H9 (cell line): ENCODE measurements at regions not wholly inside any gene's neighbourhood (a gene's known extent, or its start where the extent isn't known, plus 50 kb on each side); places are given as distances from the start of the nearest gene placed in this dataset.

Experiments
- DNase-seq: peaks from one replicate; pipeline ENCODE4 v3.0.0-alpha.2; 2017
- H2AFZ ChIP-seq: one replicate; pipeline ENCODE4 v1.6.1; 2013; ENCODE audit warnings: mild to moderate bottlenecking, low read length, control low read depth, moderate library complexity
- H2AK5ac ChIP-seq: 2 replicates; pipeline ENCODE4 v1.6.1; 2013; ENCODE audit warnings: low read length, control low read depth, mixed read lengths; ENCODE audit not compliant: insufficient read length
- H2BK120ac ChIP-seq: one replicate; pipeline ENCODE4 v1.6.1; 2013; ENCODE audit warnings: low read depth, mild to moderate bottlenecking, low read length, control low read depth, inconsistent platforms; ENCODE audit not compliant: poor library complexity, severe bottlenecking
- H2BK12ac ChIP-seq: 2 replicates; pipeline ENCODE4 v1.6.1; 2013; ENCODE audit warnings: low read length, control low read depth, mixed read lengths, low read depth; ENCODE audit not compliant: insufficient read length
- H2BK15ac ChIP-seq: 2 replicates; pipeline ENCODE4 v1.6.1; 2013; ENCODE audit warnings: low read depth, low read length, control low read depth
- H2BK20ac ChIP-seq: one replicate; pipeline ENCODE4 v1.6.1; 2013; ENCODE audit warnings: low read depth, mild to moderate bottlenecking, low read length, control low read depth, inconsistent platforms; ENCODE audit not compliant: poor library complexity, severe bottlenecking
- H2BK5ac ChIP-seq: 2 replicates; pipeline ENCODE4 v1.6.1; 2013; ENCODE audit warnings: low read length, control low read depth, mixed read lengths; ENCODE audit not compliant: insufficient read length
- H3K14ac ChIP-seq: 2 replicates; pipeline ENCODE4 v1.6.1; 2013; ENCODE audit warnings: low read length, control low read depth; ENCODE audit not compliant: insufficient read depth
- H3K18ac ChIP-seq: 2 replicates; pipeline ENCODE4 v1.6.1; 2013; ENCODE audit warnings: low read depth, mild to moderate bottlenecking, mixed read lengths, low read length, control low read depth; ENCODE audit not compliant: insufficient read length
- H3K23ac ChIP-seq: 2 replicates; pipeline ENCODE4 v1.6.1; 2013; ENCODE audit warnings: low read length, control low read depth, mixed read lengths, low read depth; ENCODE audit not compliant: insufficient read length
- H3K23me2 ChIP-seq: 2 replicates; pipeline ENCODE4 v1.6.1; 2013; ENCODE audit warnings: low read depth, mild to moderate bottlenecking, mixed read lengths, low read length, control low read depth; ENCODE audit not compliant: insufficient read length, poor library complexity, severe bottlenecking
- H3K27ac ChIP-seq: 2 replicates; pipeline ENCODE4 v1.5.1; 2013; ENCODE audit warnings: low read length, control low read depth, mixed read lengths, low read depth; ENCODE audit not compliant: insufficient read length
- H3K27me3 ChIP-seq: 2 replicates; pipeline ENCODE4 v1.6.1; 2013; ENCODE audit warnings: low read length, control low read depth, inconsistent platforms; ENCODE audit not compliant: insufficient read depth
- H3K4ac ChIP-seq: 2 replicates; pipeline ENCODE4 v1.6.1; 2013; ENCODE audit warnings: low read depth, mild to moderate bottlenecking, control low read depth, inconsistent platforms, low read length, moderate library complexity
- H3K4me1 ChIP-seq: 2 replicates; pipeline ENCODE4 v1.6.1; 2013; ENCODE audit warnings: low read length, control low read depth, inconsistent platforms; ENCODE audit not compliant: insufficient read depth
- H3K4me2 ChIP-seq: 2 replicates; pipeline ENCODE4 v1.6.1; 2013; ENCODE audit warnings: low read length, control low read depth, mixed read lengths; ENCODE audit not compliant: insufficient read length, insufficient read depth
- H3K56ac ChIP-seq: 2 replicates; pipeline ENCODE4 v1.6.1; 2013; ENCODE audit warnings: low read depth, mild to moderate bottlenecking, mixed read lengths, low read length, control low read depth; ENCODE audit not compliant: insufficient read length
- H3K79me1 ChIP-seq: 2 replicates; pipeline ENCODE4 v1.6.1; 2013; ENCODE audit warnings: low read depth, mild to moderate bottlenecking, moderate library complexity, low read length, control low read depth, inconsistent platforms; ENCODE audit not compliant: insufficient read depth, poor library complexity, severe bottlenecking
- H3K79me2 ChIP-seq: 2 replicates; pipeline ENCODE4 v1.6.1; 2013; ENCODE audit warnings: low read length, control low read depth, inconsistent platforms; ENCODE audit not compliant: insufficient read depth
- H3K9ac ChIP-seq: 2 replicates; pipeline ENCODE4 v1.6.1; 2013; ENCODE audit warnings: low read length, control low read depth, mixed read lengths; ENCODE audit not compliant: insufficient read length; ENCODE audit errors: extremely low read depth
- H3K9me3 ChIP-seq: one replicate; pipeline ENCODE4 v1.6.1; 2013; ENCODE audit warnings: low read depth, low read length, inconsistent platforms; ENCODE audit not compliant: control insufficient read depth
- H3T11ph ChIP-seq: one replicate; pipeline ENCODE4 v1.6.1; 2013; ENCODE audit warnings: mild to moderate bottlenecking, low read length, control low read depth, inconsistent platforms
- H4K20me1 ChIP-seq: one replicate; pipeline ENCODE4 v1.6.1; 2013; ENCODE audit not compliant: control insufficient read depth, insufficient read length, insufficient read depth
- H4K5ac ChIP-seq: 2 replicates; pipeline ENCODE4 v1.6.1; 2013; ENCODE audit warnings: low read depth, mild to moderate bottlenecking, mixed read lengths, low read length, control low read depth; ENCODE audit not compliant: insufficient read length
- H4K8ac ChIP-seq: replicated peaks from 2 replicates; pipeline ENCODE4 v1.6.1; 2013; ENCODE audit warnings: low read length, control low read depth, mixed read lengths, low read depth; ENCODE audit not compliant: insufficient read length
- H4K91ac ChIP-seq: 2 replicates; pipeline ENCODE4 v1.6.1; 2013; ENCODE audit warnings: low read depth, mild to moderate bottlenecking, moderate library complexity, mixed read lengths, low read length, control low read depth; ENCODE audit not compliant: insufficient read length
- H3K27ac Mint-ChIP-seq, 3 experiments: 2 replicates in 2 of 3; 3 replicates in 1 of 3; pipeline ENCODE4 v1.8.0; 2020 to 2021; ENCODE audit warnings: mixed read lengths in 3 of 3, mild to moderate bottlenecking in 1 of 3, moderate library complexity in 1 of 3
- H3K27me3 Mint-ChIP-seq: 2 replicates; pipeline ENCODE4 v1.8.0; 2021; ENCODE audit warnings: low read depth, mild to moderate bottlenecking, moderate library complexity, mixed read lengths
- H3K36me3 Mint-ChIP-seq, 3 experiments: 2 replicates in 2 of 3; 3 replicates in 1 of 3; pipeline ENCODE4 v1.8.0; 2020 to 2021; ENCODE audit warnings: low read depth in 3 of 3, mixed read lengths in 3 of 3; ENCODE audit not compliant: insufficient read depth in 1 of 3
- H3K4me1 Mint-ChIP-seq, 2 experiments: 2 replicates each; pipeline ENCODE4 v1.8.0; 2020; ENCODE audit warnings: mixed read lengths in 2 of 2
- H3K4me3 Mint-ChIP-seq, 2 experiments: 2 replicates in 1 of 2; 3 replicates in 1 of 2; pipeline ENCODE4 v1.8.0; 2020 to 2021; ENCODE audit warnings: mild to moderate bottlenecking in 2 of 2, mixed read lengths in 2 of 2, moderate library complexity in 1 of 2
- H3K9me3 Mint-ChIP-seq, 2 experiments: 2 replicates in 1 of 2; 3 replicates in 1 of 2; pipeline ENCODE4 v1.8.0; 2020; ENCODE audit warnings: mild to moderate bottlenecking in 2 of 2, mixed read lengths in 2 of 2, moderate library complexity in 1 of 2
- CTCF ChIP-seq: fragments of 200-600 bp; sonication (generic); conservative IDR thresholded peaks from 3 replicates; pipeline ENCODE4 v1.8.0; 2021; ENCODE audit warnings: antibody characterized with exemption, mild to moderate bottlenecking
- WGBS: extraction: QIAGEN DNeasy Blood & Tissue Kit; methylation state at CpG from one replicate; pipeline ENCODE4 v1.1.7; 2013; ENCODE audit warnings: missing lambda C conversion rate, low lambda C conversion rate, mixed read lengths; ENCODE audit not compliant: insufficient read length; ENCODE audit errors: extremely low coverage; 5-methylcytosine and 5-hydroxymethylcytosine counted together

GRCh38 chr3:188959013-188959412 is 212.8 kb upstream of the TPRG1 start:
- Histone ChIP-seq H3K4me2 (no peak overlapping the region), H2BK20ac (no peak overlapping the region), H4K5ac (no peak overlapping the region), H2BK12ac (no peak overlapping the region), H3K14ac (no peak overlapping the region), H4K20me1 (no peaks in the 10 kb centered on the region), H3K9me3 (no peaks in the 10 kb centered on the region), H3T11ph (no peak overlapping the region), H3K4me1 (no peaks in the 10 kb centered on the region), H3K79me2 (no peaks in the 10 kb centered on the region), H3K27me3 (no peaks in the 10 kb centered on the region), H2AFZ (no peak overlapping the region), H2AK5ac (no peak overlapping the region), H3K4ac (no peak overlapping the region), H2BK120ac (no peak overlapping the region), H3K27ac (no peak overlapping the region), H3K79me1 (no peaks in the 10 kb centered on the region), H3K23ac (no peak overlapping the region), H3K23me2 (no peaks in the 10 kb centered on the region), H3K56ac (no peak overlapping the region), H3K18ac (no peak overlapping the region), H4K8ac (no peak overlapping the region), H4K91ac (no peak overlapping the region), H2BK15ac (no peak overlapping the region), H3K9ac (no peak overlapping the region), H2BK5ac (no peak overlapping the region)
- Mint-ChIP-seq H3K9me3 (no peaks in the 10 kb centered on the region), H3K27ac (no peak overlapping the region), H3K27me3 (no peaks in the 10 kb centered on the region), H3K4me1 (peaks cover 5 to 6% of the 10 kb centered on the region in 2 experiments), H3K36me3 (no peaks in the 10 kb centered on the region), H3K4me3 (no peak overlapping the region)
- TF ChIP-seq CTCF: no peak
- no CpG with 5 or more reads among the region's 1 CpG for WGBS
- DNase-seq: no peak
